ENCODE measurements at regions not wholly inside any gene's neighbourhood (a gene's known extent, or its start where the extent isn't known, plus 50 kb on each side); places are given as distances from the start of the nearest gene placed in this dataset.

GRCh38 chr6:16045238-16045637, 83.6 kb upstream of the MYLIP start:
- TF ChIP-seq JUNB (IDR thresholded peaks at IDR 0.05; ENCODE audit: unreplicated experiment) (no peak), CTCF (conservative IDR thresholded peaks at IDR 0.05; ENCODE audit: low read depth in 2 of 2) (no peak), EZH2 (IDR thresholded peaks at IDR 0.05; ENCODE audit: low read depth, unreplicated experiment) (no peak), ETS1 (IDR thresholded peaks at IDR 0.05) (no peak), CREB1 (CRISPR knock-in tag; IDR thresholded peaks at IDR 0.05; ENCODE audit: low read depth) (no peak), POLR2AphosphoS5 (IDR thresholded peaks at IDR 0.05; ENCODE audit: low read depth) (no peak), STAT1 (IDR thresholded peaks at IDR 0.05; ENCODE audit: unreplicated experiment) (no peak), ZNF114 (CRISPR knock-in tag; IDR thresholded peaks at IDR 0.05) (no peak), EZH2phosphoT487 (IDR thresholded peaks at IDR 0.05; ENCODE audit: unreplicated experiment) (no peak)
- TF ChIP-seq, protein P1, sequence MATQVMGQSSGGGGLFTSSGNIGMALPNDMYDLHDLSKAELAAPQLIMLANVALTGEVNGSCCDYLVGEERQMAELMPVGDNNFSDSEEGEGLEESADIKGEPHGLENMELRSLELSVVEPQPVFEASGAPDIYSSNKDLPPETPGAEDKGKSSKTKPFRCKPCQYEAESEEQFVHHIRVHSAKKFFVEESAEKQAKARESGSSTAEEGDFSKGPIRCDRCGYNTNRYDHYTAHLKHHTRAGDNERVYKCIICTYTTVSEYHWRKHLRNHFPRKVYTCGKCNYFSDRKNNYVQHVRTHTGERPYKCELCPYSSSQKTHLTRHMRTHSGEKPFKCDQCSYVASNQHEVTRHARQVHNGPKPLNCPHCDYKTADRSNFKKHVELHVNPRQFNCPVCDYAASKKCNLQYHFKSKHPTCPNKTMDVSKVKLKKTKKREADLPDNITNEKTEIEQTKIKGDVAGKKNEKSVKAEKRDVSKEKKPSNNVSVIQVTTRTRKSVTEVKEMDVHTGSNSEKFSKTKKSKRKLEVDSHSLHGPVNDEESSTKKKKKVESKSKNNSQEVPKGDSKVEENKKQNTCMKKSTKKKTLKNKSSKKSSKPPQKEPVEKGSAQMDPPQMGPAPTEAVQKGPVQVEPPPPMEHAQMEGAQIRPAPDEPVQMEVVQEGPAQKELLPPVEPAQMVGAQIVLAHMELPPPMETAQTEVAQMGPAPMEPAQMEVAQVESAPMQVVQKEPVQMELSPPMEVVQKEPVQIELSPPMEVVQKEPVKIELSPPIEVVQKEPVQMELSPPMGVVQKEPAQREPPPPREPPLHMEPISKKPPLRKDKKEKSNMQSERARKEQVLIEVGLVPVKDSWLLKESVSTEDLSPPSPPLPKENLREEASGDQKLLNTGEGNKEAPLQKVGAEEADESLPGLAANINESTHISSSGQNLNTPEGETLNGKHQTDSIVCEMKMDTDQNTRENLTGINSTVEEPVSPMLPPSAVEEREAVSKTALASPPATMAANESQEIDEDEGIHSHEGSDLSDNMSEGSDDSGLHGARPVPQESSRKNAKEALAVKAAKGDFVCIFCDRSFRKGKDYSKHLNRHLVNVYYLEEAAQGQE (IDR thresholded peaks at IDR 0.05; ENCODE audit: unreplicated experiment): no peak
